ENCODE measurements at regions not wholly inside any gene's neighbourhood (a gene's known extent, or its start where the extent isn't known, plus 50 kb on each side); places are given as distances from the start of the nearest gene placed in this dataset.

DNA sequence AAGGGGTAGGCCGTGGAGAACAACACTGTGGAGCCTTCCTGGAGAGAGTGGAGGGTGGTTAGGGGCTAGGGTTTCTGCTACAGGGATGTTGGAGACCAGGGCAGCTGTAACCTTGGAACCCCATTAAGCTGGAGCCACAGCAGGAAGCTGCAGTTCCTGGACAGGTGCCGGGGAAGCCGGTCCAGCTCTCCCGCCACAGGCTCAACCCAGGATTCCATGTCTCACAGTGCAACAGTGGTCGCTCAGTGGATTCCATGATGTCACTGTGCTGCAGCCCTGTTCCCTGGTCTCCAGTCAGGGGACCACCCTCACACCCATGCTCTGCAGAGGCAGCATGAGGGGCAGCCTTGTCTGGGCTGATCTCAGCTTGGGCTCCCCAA is 264.6 kb upstream of the CDYL start:
- H3K9ac ChIP-seq (replicated peaks; ENCODE audit: extremely low read depth, insufficient read depth, low read length) = no peak overlapping the region
- no peaks in the 10 kb centered on the region for H3K9me3 ChIP-seq (replicated peaks; ENCODE audit: control insufficient read depth, insufficient read depth, low read length)
- H3K4me1 ChIP-seq (ENCODE audit: control insufficient read depth, extremely low read depth, insufficient read depth, low read length) = no peaks in the 10 kb centered on the region
- no peaks in the 10 kb centered on the region for H4K20me1 ChIP-seq (replicated peaks; ENCODE audit: control insufficient read depth, extremely low read depth, insufficient read depth, low read length)
- FAIRE-seq = no peak
- intact Hi-C loops (cut with micrococcal nuclease) = no loop called here
- no peak overlapping the region for H3K4me3 ChIP-seq (replicated peaks in 1 of 3; ENCODE audit: insufficient read depth in 1 of 3, low read depth in 1 of 3, low read length in 3 of 3)
- TF ChIP-seq EZH2 (IDR thresholded peaks at IDR 0.05; ENCODE audit: borderline replicate concordance, low read depth, low read length, severe bottlenecking) = no peak
- H2AFZ ChIP-seq (ENCODE audit: low read depth, low read length) = no peak overlapping the region
- H3K27ac ChIP-seq (ENCODE audit: insufficient read depth, low read depth, low read length) = no peak overlapping the region
- H3K36me3 ChIP-seq (ENCODE audit: control insufficient read depth in 2 of 2, extremely low read depth in 1 of 2, insufficient read depth in 2 of 2, low read length in 2 of 2) = no peaks in the 10 kb centered on the region
- dilution Hi-C loops (cut with MboI; ENCODE audit: extremely low pct_ligation_motif_present, low sequenced_read_pairs) = no loop called here
- DNase-seq (ENCODE audit: low read depth, low spot score) = no peak
- no peak overlapping the region for H3K4me2 ChIP-seq (ENCODE audit: insufficient read depth, low read length)
- peaks cover 4% of the 10 kb centered on the region in 2 experiments for H3K27me3 ChIP-seq (ENCODE audit: control insufficient read depth in 2 of 2, insufficient read depth in 2 of 2, low read length in 2 of 2)
- CTCF ChIA-PET = no interaction called here
- no peaks in the 10 kb centered on the region for H3K9me1 ChIP-seq (replicated peaks; ENCODE audit: control insufficient read depth, extremely low read depth, insufficient read depth, low read length)
- no peaks in the 10 kb centered on the region for H3K79me2 ChIP-seq (ENCODE audit: control insufficient read depth, insufficient read depth, low read length)
- POLR2A ChIA-PET = no interaction called here
- no TSS peak for BruUV-seq (replicated peaks)

DNA sequence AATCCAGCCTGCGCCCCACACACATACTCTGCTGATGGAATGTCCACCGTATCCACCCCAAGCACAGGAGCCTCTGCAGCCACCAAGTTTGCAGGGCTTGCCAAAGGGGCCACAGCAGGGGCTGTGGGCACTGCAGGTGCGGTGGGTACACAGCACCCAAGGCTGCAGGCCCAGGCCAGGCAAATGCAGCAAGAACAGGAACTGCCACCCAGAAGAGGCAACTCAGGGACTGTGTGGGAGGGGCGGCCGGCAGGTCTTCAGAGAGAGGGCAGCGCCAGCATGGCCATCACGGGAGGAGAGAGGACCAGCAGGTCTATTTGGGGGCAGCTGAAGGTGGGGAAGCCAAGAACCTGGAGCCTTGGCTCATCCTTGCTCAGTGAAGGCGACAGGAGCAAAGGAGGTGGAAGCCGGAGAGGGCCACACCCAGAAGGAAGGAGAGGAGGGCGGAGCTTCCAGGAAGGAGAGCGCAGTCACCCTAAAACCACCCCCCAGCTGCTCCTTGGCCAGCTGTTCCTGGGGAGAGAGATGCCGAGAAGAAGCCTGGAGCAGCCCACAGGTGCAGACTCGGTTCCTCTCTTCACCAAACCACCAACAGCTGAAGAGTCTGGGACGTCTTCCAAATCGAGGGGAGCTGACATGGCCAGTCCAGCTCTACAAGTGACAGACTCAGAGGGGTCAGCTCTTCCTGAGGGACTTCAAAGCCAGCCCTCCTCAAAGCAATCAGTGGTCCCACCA is 265.1 kb upstream of the CDYL start:
- intact Hi-C loops (cut with micrococcal nuclease) = no loop called here
- no peak overlapping the region for H2AFZ ChIP-seq (ENCODE audit: low read depth, low read length)
- dilution Hi-C loops (cut with MboI; ENCODE audit: extremely low pct_ligation_motif_present, low sequenced_read_pairs) = no loop called here
- H4K20me1 ChIP-seq (replicated peaks; ENCODE audit: control insufficient read depth, extremely low read depth, insufficient read depth, low read length) = no peaks in the 10 kb centered on the region
- H3K9me3 ChIP-seq (replicated peaks; ENCODE audit: control insufficient read depth, insufficient read depth, low read length) = no peaks in the 10 kb centered on the region
- H3K4me3 ChIP-seq (replicated peaks in 1 of 3; ENCODE audit: insufficient read depth in 1 of 3, low read depth in 1 of 3, low read length in 3 of 3) = no peak overlapping the region
- no peak for DNase-seq (ENCODE audit: low read depth, low spot score)
- FAIRE-seq = no peak
- no peak overlapping the region for H3K27ac ChIP-seq (ENCODE audit: insufficient read depth, low read depth, low read length)
- TF ChIP-seq EZH2 (IDR thresholded peaks at IDR 0.05; ENCODE audit: borderline replicate concordance, low read depth, low read length, severe bottlenecking) = no peak
- no peak for TF ChIP-seq JUN (IDR thresholded peaks at IDR 0.05; ENCODE audit: borderline replicate concordance, insufficient read depth, insufficient read length, low read depth)
- TF ChIP-seq, protein P1, sequence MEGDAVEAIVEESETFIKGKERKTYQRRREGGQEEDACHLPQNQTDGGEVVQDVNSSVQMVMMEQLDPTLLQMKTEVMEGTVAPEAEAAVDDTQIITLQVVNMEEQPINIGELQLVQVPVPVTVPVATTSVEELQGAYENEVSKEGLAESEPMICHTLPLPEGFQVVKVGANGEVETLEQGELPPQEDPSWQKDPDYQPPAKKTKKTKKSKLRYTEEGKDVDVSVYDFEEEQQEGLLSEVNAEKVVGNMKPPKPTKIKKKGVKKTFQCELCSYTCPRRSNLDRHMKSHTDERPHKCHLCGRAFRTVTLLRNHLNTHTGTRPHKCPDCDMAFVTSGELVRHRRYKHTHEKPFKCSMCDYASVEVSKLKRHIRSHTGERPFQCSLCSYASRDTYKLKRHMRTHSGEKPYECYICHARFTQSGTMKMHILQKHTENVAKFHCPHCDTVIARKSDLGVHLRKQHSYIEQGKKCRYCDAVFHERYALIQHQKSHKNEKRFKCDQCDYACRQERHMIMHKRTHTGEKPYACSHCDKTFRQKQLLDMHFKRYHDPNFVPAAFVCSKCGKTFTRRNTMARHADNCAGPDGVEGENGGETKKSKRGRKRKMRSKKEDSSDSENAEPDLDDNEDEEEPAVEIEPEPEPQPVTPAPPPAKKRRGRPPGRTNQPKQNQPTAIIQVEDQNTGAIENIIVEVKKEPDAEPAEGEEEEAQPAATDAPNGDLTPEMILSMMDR (IDR thresholded peaks at IDR 0.05; ENCODE audit: extremely low read depth in 1 of 2, insufficient read depth in 1 of 2, low read depth in 1 of 2, low read length in 2 of 2) = no peak
- TF ChIP-seq, protein P2, sequence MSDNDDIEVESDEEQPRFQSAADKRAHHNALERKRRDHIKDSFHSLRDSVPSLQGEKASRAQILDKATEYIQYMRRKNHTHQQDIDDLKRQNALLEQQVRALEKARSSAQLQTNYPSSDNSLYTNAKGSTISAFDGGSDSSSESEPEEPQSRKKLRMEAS (IDR thresholded peaks at IDR 0.05; ENCODE audit: insufficient read depth, insufficient read length) = no peak
- no peak for TF ChIP-seq POLR2AphosphoS5 (IDR thresholded peaks at IDR 0.05; ENCODE audit: insufficient read depth, low read depth, low read length)
- no TSS peak for BruUV-seq (replicated peaks)
- H3K4me2 ChIP-seq (ENCODE audit: insufficient read depth, low read length) = no peak overlapping the region
- H3K4me1 ChIP-seq (ENCODE audit: control insufficient read depth, extremely low read depth, insufficient read depth, low read length) = no peaks in the 10 kb centered on the region
- CTCF ChIA-PET = no interaction called here
- peaks cover 4% of the 10 kb centered on the region in 2 experiments for H3K27me3 ChIP-seq (ENCODE audit: control insufficient read depth in 2 of 2, insufficient read depth in 2 of 2, low read length in 2 of 2)
- H3K36me3 ChIP-seq (ENCODE audit: control insufficient read depth in 2 of 2, extremely low read depth in 1 of 2, insufficient read depth in 2 of 2, low read length in 2 of 2) = no peaks in the 10 kb centered on the region
- H3K9me1 ChIP-seq (replicated peaks; ENCODE audit: control insufficient read depth, extremely low read depth, insufficient read depth, low read length) = no peaks in the 10 kb centered on the region
- POLR2A ChIA-PET = no interaction called here
- H3K9ac ChIP-seq (replicated peaks; ENCODE audit: extremely low read depth, insufficient read depth, low read length) = no peak overlapping the region
- H3K79me2 ChIP-seq (ENCODE audit: control insufficient read depth, insufficient read depth, low read length) = no peaks in the 10 kb centered on the region
